CD8-positive, alpha-beta memory T cell (primary cell): ENCODE measurements at regions not wholly inside any gene's neighbourhood (a gene's known extent, or its start where the extent isn't known, plus 50 kb on each side); places are given as distances from the start of the nearest gene placed in this dataset.

Experiments
- CTCF ChIA-PET: fragments of 350-600 bp; sonication (Branson Sonifier 250); formaldehyde crosslinking; loops from one replicate; lab custom pipeline; 2021; ENCODE audit warnings: antibody characterized with exemption; lab: Charles Lee
- POLR2A ChIA-PET: fragments of 350-600 bp; sonication (Branson Sonifier 250); formaldehyde crosslinking; loops from one replicate; lab custom pipeline; 2021; ENCODE audit warnings: antibody characterized with exemption; lab: Charles Lee
- DNase-seq, 5 donors: peaks; one replicate each; pipeline versions ENCODE4 v3.0.0 to v3.0.0-alpha.2; 2020 to 2022; ENCODE audit warnings: mixed read lengths in 1 of 5
- H3K27ac ChIP-seq: one replicate; pipeline ENCODE4 v1.7.0; 2013; ENCODE audit warnings: low read depth, mild to moderate bottlenecking, low read length, moderate library complexity
- H3K27me3 ChIP-seq: 2 replicates; pipeline ENCODE4 v1.7.0; 2013; ENCODE audit warnings: low read length, mild to moderate bottlenecking; ENCODE audit not compliant: insufficient read depth, poor library complexity, severe bottlenecking
- H3K36me3 ChIP-seq: 2 replicates; pipeline ENCODE4 v1.7.0; 2013; ENCODE audit warnings: mild to moderate bottlenecking, low read length, moderate library complexity; ENCODE audit not compliant: insufficient read depth
- H3K4me1 ChIP-seq: 2 replicates; pipeline ENCODE4 v1.7.0; 2013; ENCODE audit warnings: mild to moderate bottlenecking, low read length, moderate library complexity; ENCODE audit not compliant: insufficient read depth
- H3K4me3 ChIP-seq: 2 replicates; pipeline ENCODE4 v1.7.0; 2013; ENCODE audit warnings: mild to moderate bottlenecking, low read length
- H3K9me3 ChIP-seq: 2 replicates; pipeline ENCODE4 v1.7.0; 2013; ENCODE audit warnings: mild to moderate bottlenecking, low read length
- H3K27ac Mint-ChIP-seq, 8 donors: one replicate each; pipeline ENCODE4 v1.8.0; 2020 to 2021; ENCODE audit warnings: mixed read lengths in 8 of 8, mild to moderate bottlenecking in 6 of 8, inconsistent platforms in 3 of 8, moderate library complexity in 3 of 8
- H3K27me3 Mint-ChIP-seq, 2 donors: one replicate each; pipeline ENCODE4 v1.8.0; 2020 to 2021; ENCODE audit warnings: mixed read lengths in 2 of 2, mild to moderate bottlenecking in 1 of 2, moderate library complexity in 1 of 2
- H3K36me3 Mint-ChIP-seq, 3 donors: one replicate each; pipeline ENCODE4 v1.8.0; 2020 to 2021; ENCODE audit warnings: mixed read lengths in 3 of 3, inconsistent platforms in 1 of 3, mild to moderate bottlenecking in 1 of 3
- H3K4me1 Mint-ChIP-seq, 3 donors: one replicate each; pipeline ENCODE4 v1.8.0; 2020 to 2021; ENCODE audit warnings: mixed read lengths in 3 of 3, inconsistent platforms in 1 of 3, mild to moderate bottlenecking in 1 of 3
- H3K4me3 Mint-ChIP-seq, 7 donors: one replicate each; pipeline ENCODE4 v1.8.0; 2020 to 2021; ENCODE audit warnings: mixed read lengths in 7 of 7, mild to moderate bottlenecking in 6 of 7, moderate library complexity in 4 of 7, inconsistent platforms in 2 of 7
- H3K9me3 Mint-ChIP-seq, 5 donors: one replicate each; pipeline ENCODE4 v1.8.0; 2020 to 2022; ENCODE audit warnings: mixed read lengths in 5 of 5, mild to moderate bottlenecking in 3 of 5, moderate library complexity in 2 of 5, inconsistent platforms in 1 of 5

- Mint-ChIP-seq H3K9me3 (peaks cover 3 to 37% (median 8%) of the 10 kb centered on the region in 5 donors), H3K27me3 (no peaks in the 10 kb centered on the region), H3K27ac (peak overlapping the region in 1 of 8 donors; percentile 69), H3K4me1 (no peaks in the 10 kb centered on the region), H3K4me3 (no peak overlapping the region), H3K36me3 (no peaks in the 10 kb centered on the region)
- ChIA-PET POLR2A (no interaction called here), CTCF (no interaction called here)
- no peak overlapping the region for H3K27ac ChIP-seq
- H3K4me1 ChIP-seq, result no peaks in the 10 kb centered on the region
- H3K9me3 ChIP-seq, result no peaks in the 10 kb centered on the region
- H3K27me3 ChIP-seq, result no peaks in the 10 kb centered on the region
- H3K4me3 ChIP-seq, result no peak overlapping the region
- DNase-seq, result no peak
- no peaks in the 10 kb centered on the region for H3K36me3 ChIP-seq
These were observed 503.0 kb upstream of the LMO3 start for GRCh38 chr12:17108877-17109541.

- Mint-ChIP-seq H3K36me3 (no peaks in the 10 kb centered on the region), H3K4me3 (no peak overlapping the region), H3K4me1 (no peaks in the 10 kb centered on the region), H3K27me3 (no peaks in the 10 kb centered on the region), H3K27ac (no peak overlapping the region), H3K9me3 (peaks cover 12 to 33% (median 14%) of the 10 kb centered on the region in 5 donors)
- no peaks in the 10 kb centered on the region for H3K27me3 ChIP-seq
- no peak for DNase-seq
- H3K9me3 ChIP-seq, result no peaks in the 10 kb centered on the region
- H3K27ac ChIP-seq, result no peak overlapping the region
- ChIA-PET CTCF (no interaction called here), POLR2A (no interaction called here)
- H3K36me3 ChIP-seq, result no peaks in the 10 kb centered on the region
- no peak overlapping the region for H3K4me3 ChIP-seq
- no peaks in the 10 kb centered on the region for H3K4me1 ChIP-seq
These were observed 498.8 kb upstream of the LMO3 start for GRCh38 chr12:17104801-17105200.

- no peaks in the 10 kb centered on the region for H3K9me3 ChIP-seq
- no peaks in the 10 kb centered on the region for H3K27me3 ChIP-seq
- DNase-seq, result no peak
- no peak overlapping the region for H3K27ac Mint-ChIP-seq
- ChIA-PET POLR2A (no interaction called here), CTCF (no interaction called here)
- H3K4me3 ChIP-seq, result no peak overlapping the region
- H3K4me1 Mint-ChIP-seq, result no peaks in the 10 kb centered on the region
- H3K4me3 Mint-ChIP-seq, result no peak overlapping the region
- peaks cover 16 to 39% (median 19%) of the 10 kb centered on the region in 5 donors for H3K9me3 Mint-ChIP-seq
- no peak overlapping the region for H3K27ac ChIP-seq
- no peaks in the 10 kb centered on the region for H3K4me1 ChIP-seq
- no peaks in the 10 kb centered on the region for H3K27me3 Mint-ChIP-seq
- H3K36me3 ChIP-seq, result no peaks in the 10 kb centered on the region
- H3K36me3 Mint-ChIP-seq, result no peaks in the 10 kb centered on the region
These were observed 491.7 kb upstream of the LMO3 start for GRCh38 chr12:17097674-17098073.

GRCh38 chr12:17084831-17085230, 478.9 kb upstream of the LMO3 start:
- no peak overlapping the region for H3K4me3 Mint-ChIP-seq
- no peak overlapping the region for H3K4me3 ChIP-seq
- H3K4me1 ChIP-seq, result no peaks in the 10 kb centered on the region
- no peaks in the 10 kb centered on the region for H3K9me3 ChIP-seq
- no peaks in the 10 kb centered on the region for H3K27me3 Mint-ChIP-seq
- ChIA-PET POLR2A (no interaction called here), CTCF (no interaction called here)
- no peaks in the 10 kb centered on the region for H3K27me3 ChIP-seq
- H3K4me1 Mint-ChIP-seq, result no peaks in the 10 kb centered on the region
- DNase-seq, result no peak
- H3K36me3 ChIP-seq, result no peaks in the 10 kb centered on the region
- peaks cover 5 to 43% (median 28%) of the 10 kb centered on the region in 5 donors for H3K9me3 Mint-ChIP-seq
- no peaks in the 10 kb centered on the region for H3K36me3 Mint-ChIP-seq
- no peak overlapping the region for H3K27ac Mint-ChIP-seq
- H3K27ac ChIP-seq, result no peak overlapping the region

GRCh38 chr12:17079251-17079909, 473.4 kb upstream of the LMO3 start:
- Mint-ChIP-seq H3K27me3 (no peaks in the 10 kb centered on the region), H3K4me3 (no peak overlapping the region), H3K27ac (no peak overlapping the region), H3K9me3 (peaks cover 3 to 25% (median 22%) of the 10 kb centered on the region in 5 donors), H3K4me1 (no peaks in the 10 kb centered on the region), H3K36me3 (no peaks in the 10 kb centered on the region)
- DNase-seq, result no peak
- no peaks in the 10 kb centered on the region for H3K27me3 ChIP-seq
- ChIA-PET CTCF (no interaction called here), POLR2A (no interaction called here)
- no peaks in the 10 kb centered on the region for H3K36me3 ChIP-seq
- no peak overlapping the region for H3K4me3 ChIP-seq
- H3K27ac ChIP-seq, result no peak overlapping the region
- no peaks in the 10 kb centered on the region for H3K4me1 ChIP-seq
- H3K9me3 ChIP-seq, result no peaks in the 10 kb centered on the region

- DNase-seq, result no peak
- Mint-ChIP-seq H3K27ac (no peak overlapping the region), H3K4me3 (no peak overlapping the region), H3K36me3 (no peaks in the 10 kb centered on the region), H3K27me3 (no peaks in the 10 kb centered on the region), H3K4me1 (no peaks in the 10 kb centered on the region), H3K9me3 (peaks cover 0 to 32% (median 18%) of the 10 kb centered on the region in 5 donors)
- CTCF ChIA-PET, result no interaction called here
- Histone ChIP-seq H3K36me3 (no peaks in the 10 kb centered on the region), H3K27me3 (no peaks in the 10 kb centered on the region), H3K9me3 (no peaks in the 10 kb centered on the region), H3K27ac (no peak overlapping the region), H3K4me1 (no peaks in the 10 kb centered on the region), H3K4me3 (no peak overlapping the region)
- POLR2A ChIA-PET, result no interaction called here
These were observed 471.6 kb upstream of the LMO3 start for GRCh38 chr12:17077594-17077993.

- Histone ChIP-seq H3K36me3 (no peaks in the 10 kb centered on the region), H3K4me3 (no peak overlapping the region), H3K4me1 (no peaks in the 10 kb centered on the region), H3K27me3 (no peaks in the 10 kb centered on the region), H3K27ac (no peak overlapping the region), H3K9me3 (no peaks in the 10 kb centered on the region)
- no peaks in the 10 kb centered on the region for H3K27me3 Mint-ChIP-seq
- no peak overlapping the region for H3K27ac Mint-ChIP-seq
- DNase-seq, result no peak
- H3K4me3 Mint-ChIP-seq, result no peak overlapping the region
- ChIA-PET CTCF (no interaction called here), POLR2A (no interaction called here)
- H3K36me3 Mint-ChIP-seq, result no peaks in the 10 kb centered on the region
- H3K4me1 Mint-ChIP-seq, result no peaks in the 10 kb centered on the region
- peaks cover 0 to 35% (median 15%) of the 10 kb centered on the region in 5 donors for H3K9me3 Mint-ChIP-seq
These were observed 470.8 kb upstream of the LMO3 start for GRCh38 chr12:17076811-17077210.

GRCh38 chr12:17076028-17076744, 470.2 kb upstream of the LMO3 start:
- H3K4me3 ChIP-seq, result no peak overlapping the region
- peaks cover 0 to 29% (median 18%) of the 10 kb centered on the region in 5 donors for H3K9me3 Mint-ChIP-seq
- H3K4me3 Mint-ChIP-seq, result no peak overlapping the region
- H3K27me3 Mint-ChIP-seq, result no peaks in the 10 kb centered on the region
- H3K36me3 Mint-ChIP-seq, result no peaks in the 10 kb centered on the region
- ChIA-PET CTCF (no interaction called here), POLR2A (no interaction called here)
- no peaks in the 10 kb centered on the region for H3K27me3 ChIP-seq
- H3K9me3 ChIP-seq, result no peaks in the 10 kb centered on the region
- DNase-seq, result no peak
- H3K27ac Mint-ChIP-seq, result no peak overlapping the region
- H3K36me3 ChIP-seq, result no peaks in the 10 kb centered on the region
- H3K27ac ChIP-seq, result no peak overlapping the region
- no peaks in the 10 kb centered on the region for H3K4me1 Mint-ChIP-seq
- no peaks in the 10 kb centered on the region for H3K4me1 ChIP-seq
